MM.1S (cell line): ENCODE measurements at regions not wholly inside any gene's neighbourhood (a gene's known extent, or its start where the extent isn't known, plus 50 kb on each side); places are given as distances from the start of the nearest gene placed in this dataset.

ENCODE experiments used
- CTCF ChIP-seq: fragments of 300-600 bp; sonication (generic); IDR thresholded peaks from 2 replicates; pipeline ENCODE4 v1.5.1; 2016; ENCODE audit warnings: antibody characterized with exemption, low read length, mixed read lengths
- EZH2phosphoT487 ChIP-seq: fragments of 300-600 bp; sonication (generic); IDR thresholded peaks from 2 replicates; pipeline ENCODE4 v1.6.1; 2018; ENCODE audit warnings: antibody characterized with exemption, low read length

- TF ChIP-seq CTCF = no peak
- no peak for TF ChIP-seq EZH2phosphoT487
These were observed 87.7 kb downstream of the RTP5 start for GRCh38 chr2:241957276-241957675.
